GM23338 (cell line): ENCODE measurements at regions not wholly inside any gene's neighbourhood (a gene's known extent, or its start where the extent isn't known, plus 50 kb on each side); places are given as distances from the start of the nearest gene placed in this dataset.

Experiments used
- ATAC-seq: fragments of 200-7000 bp; cut with Tn5 transposase; 3 replicates; pipeline ENCODE4 v1.9.1; 2020
- DNase-seq: peaks from one replicate; pipeline ENCODE4 v3.0.0-alpha.2; 2015; ENCODE audit warnings: low spot score
- H2AFZ ChIP-seq: fragments of 200-600 bp; sonication (generic); 2 replicates; pipeline ENCODE4 v1.8.0; 2016; ENCODE audit warnings: antibody characterized with exemption, mild to moderate bottlenecking, moderate library complexity
- H3F3A ChIP-seq: fragments of 200-600 bp; sonication (generic); replicated peaks from 2 replicates; pipeline ENCODE4 v1.8.0; 2017; ENCODE audit warnings: antibody characterized with exemption, mixed run types, low read depth
- H3K27ac ChIP-seq: fragments of 200-600 bp; sonication (generic); 2 replicates; pipeline ENCODE4 v1.6.1; 2016; ENCODE audit warnings: low read depth
- H3K27me3 ChIP-seq: fragments of 200-600 bp; sonication (generic); 2 replicates; pipeline ENCODE4 v1.8.0; 2016; ENCODE audit warnings: mild to moderate bottlenecking, mixed run types, moderate library complexity; ENCODE audit not compliant: insufficient read depth
- H3K36me3 ChIP-seq: fragments of 200-600 bp; sonication (generic); 2 replicates; pipeline ENCODE4 v1.8.0; 2016; ENCODE audit warnings: mild to moderate bottlenecking; ENCODE audit not compliant: insufficient read depth
- H3K4me1 ChIP-seq: fragments of 200-600 bp; sonication (generic); 2 replicates; pipeline ENCODE4 v1.8.0; 2016; ENCODE audit warnings: mild to moderate bottlenecking, moderate library complexity; ENCODE audit not compliant: insufficient read depth
- H3K4me2 ChIP-seq: fragments of 200-600 bp; sonication (generic); 2 replicates; pipeline ENCODE4 v1.7.1; 2017; ENCODE audit warnings: mixed run types
- H3K4me3 ChIP-seq: fragments of 200-600 bp; sonication (generic); 2 replicates; pipeline ENCODE4 v1.6.1; 2016; ENCODE audit warnings: mixed run types
- H3K79me2 ChIP-seq: fragments of 200-600 bp; sonication (generic); replicated peaks from 2 replicates; pipeline ENCODE4 v1.8.0; 2017; ENCODE audit warnings: mild to moderate bottlenecking; ENCODE audit not compliant: insufficient read depth
- H3K9me2 ChIP-seq: fragments of 200-600 bp; sonication (generic); 2 replicates; pipeline ENCODE4 v1.8.0; 2017; ENCODE audit not compliant: insufficient read depth
- H4K20me1 ChIP-seq: fragments of 200-600 bp; sonication (generic); replicated peaks from 2 replicates; pipeline ENCODE4 v1.8.0; 2017; ENCODE audit warnings: mild to moderate bottlenecking; ENCODE audit not compliant: insufficient read depth
- H3K27ac Mint-ChIP-seq: 2 replicates; pipeline ENCODE4 v1.8.0; 2020; ENCODE audit warnings: inconsistent platforms, mild to moderate bottlenecking, moderate library complexity, mixed read lengths
- H3K27me3 Mint-ChIP-seq: 3 replicates; pipeline ENCODE4 v1.8.0; 2022; ENCODE audit warnings: low read depth, mild to moderate bottlenecking, moderate library complexity, mixed read lengths, inconsistent platforms; ENCODE audit not compliant: insufficient read depth, poor library complexity
- H3K36me3 Mint-ChIP-seq: 3 replicates; pipeline ENCODE4 v1.8.0; 2021; ENCODE audit warnings: low read depth, mild to moderate bottlenecking, inconsistent platforms, moderate library complexity, mixed read lengths
- H3K4me1 Mint-ChIP-seq: 3 replicates; pipeline ENCODE4 v1.8.0; 2020; ENCODE audit warnings: mild to moderate bottlenecking, inconsistent platforms, mixed read lengths
- H3K4me3 Mint-ChIP-seq: 3 replicates; pipeline ENCODE4 v1.8.0; 2021; ENCODE audit warnings: moderate library complexity, mild to moderate bottlenecking, inconsistent platforms, mixed read lengths
- H3K9me3 Mint-ChIP-seq: 3 replicates; pipeline ENCODE4 v1.8.0; 2020; ENCODE audit warnings: moderate library complexity, mild to moderate bottlenecking, inconsistent platforms, mixed read lengths
- EZH2 ChIP-seq: fragments of 200-600 bp; sonication (generic); IDR thresholded peaks from one replicate; pipeline ENCODE4 v1.8.0; 2017; ENCODE audit warnings: antibody characterized with exemption, mild to moderate bottlenecking, low read depth; ENCODE audit not compliant: unreplicated experiment
- JUNB ChIP-seq: IDR thresholded peaks from one replicate; pipeline ENCODE4 v1.6.1; 2016; ENCODE audit warnings: antibody characterized with exemption; ENCODE audit not compliant: unreplicated experiment
- NANOG ChIP-seq: IDR thresholded peaks from 2 replicates; pipeline ENCODE4 v1.6.1; 2016; ENCODE audit warnings: antibody characterized with exemption, borderline replicate concordance
- POLR2AphosphoS5 ChIP-seq: IDR thresholded peaks from 2 replicates; pipeline ENCODE4 v1.6.1; 2016; ENCODE audit warnings: antibody characterized with exemption, low read depth
- STAT1 ChIP-seq: IDR thresholded peaks from one replicate; pipeline ENCODE4 v1.6.1; 2016; ENCODE audit warnings: antibody characterized with exemption; ENCODE audit not compliant: unreplicated experiment
- ZNF114 ChIP-seq: fragments of 250-450 bp; sonication (Bioruptor Pico); IDR thresholded peaks from 2 replicates; pipeline ENCODE4 v1.5.0; 2020; ENCODE audit warnings: mild to moderate bottlenecking, moderate library complexity
- TF ChIP-seq, protein P1 (sequence below), 2 experiments: fragments of 200-600 bp in 1 of 2; sonication (generic) in 1 of 2; conservative IDR thresholded peaks; 2 replicates each; pipeline versions ENCODE4 v1.5.1 to v1.6.1; 2016 to 2017; ENCODE audit warnings: antibody characterized with exemption in 2 of 2, low read depth in 2 of 2, mild to moderate bottlenecking in 2 of 2, moderate library complexity in 1 of 2
- TF ChIP-seq, protein P2 (sequence below): IDR thresholded peaks from one replicate; pipeline ENCODE4 v1.6.1; 2018; ENCODE audit warnings: antibody characterized with exemption; ENCODE audit not compliant: unreplicated experiment

DNA sequence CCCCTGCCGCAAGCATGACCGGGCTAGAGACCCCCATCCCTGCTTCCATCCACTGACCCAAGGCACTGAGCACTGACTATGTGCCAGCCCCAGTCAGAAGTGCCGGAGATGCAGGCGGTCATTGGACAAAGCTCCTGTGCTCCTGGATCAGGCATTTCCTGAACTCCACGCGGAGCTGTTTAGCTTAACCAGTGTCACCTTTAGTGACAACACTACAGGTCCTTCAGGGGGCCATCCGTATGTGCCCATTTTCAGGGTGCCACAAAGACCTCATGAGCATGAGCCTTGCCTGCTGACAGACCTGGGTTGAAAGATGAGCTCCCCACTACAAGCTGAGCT, 63.0 kb upstream of the FGF3 start:
- H3K79me2 ChIP-seq, result no peaks in the 10 kb centered on the region
- no peak for DNase-seq
- H3K9me2 ChIP-seq, result no peaks in the 10 kb centered on the region
- no peak overlapping the region for H2AFZ ChIP-seq
- TF ChIP-seq, protein P1, sequence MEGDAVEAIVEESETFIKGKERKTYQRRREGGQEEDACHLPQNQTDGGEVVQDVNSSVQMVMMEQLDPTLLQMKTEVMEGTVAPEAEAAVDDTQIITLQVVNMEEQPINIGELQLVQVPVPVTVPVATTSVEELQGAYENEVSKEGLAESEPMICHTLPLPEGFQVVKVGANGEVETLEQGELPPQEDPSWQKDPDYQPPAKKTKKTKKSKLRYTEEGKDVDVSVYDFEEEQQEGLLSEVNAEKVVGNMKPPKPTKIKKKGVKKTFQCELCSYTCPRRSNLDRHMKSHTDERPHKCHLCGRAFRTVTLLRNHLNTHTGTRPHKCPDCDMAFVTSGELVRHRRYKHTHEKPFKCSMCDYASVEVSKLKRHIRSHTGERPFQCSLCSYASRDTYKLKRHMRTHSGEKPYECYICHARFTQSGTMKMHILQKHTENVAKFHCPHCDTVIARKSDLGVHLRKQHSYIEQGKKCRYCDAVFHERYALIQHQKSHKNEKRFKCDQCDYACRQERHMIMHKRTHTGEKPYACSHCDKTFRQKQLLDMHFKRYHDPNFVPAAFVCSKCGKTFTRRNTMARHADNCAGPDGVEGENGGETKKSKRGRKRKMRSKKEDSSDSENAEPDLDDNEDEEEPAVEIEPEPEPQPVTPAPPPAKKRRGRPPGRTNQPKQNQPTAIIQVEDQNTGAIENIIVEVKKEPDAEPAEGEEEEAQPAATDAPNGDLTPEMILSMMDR (conservative IDR thresholded peaks at IDR 0.05; ENCODE audit: low read depth in 2 of 2), result peak in 1 of 2 experiments; percentile 21; a peak in 1 of 4 replicates
- no peak for TF ChIP-seq JUNB
- H3K27ac ChIP-seq, result no peak overlapping the region
- peaks cover 13% of the 10 kb centered on the region for H3K27me3 Mint-ChIP-seq
- H3K4me3 ChIP-seq, result no peak overlapping the region
- H3K4me1 ChIP-seq, result no peaks in the 10 kb centered on the region
- no peak overlapping the region for H3K4me3 Mint-ChIP-seq
- no peaks in the 10 kb centered on the region for H3K36me3 Mint-ChIP-seq
- peaks cover 2% of the 10 kb centered on the region; the same call in 1 of the 3 replicates for H3K4me1 Mint-ChIP-seq
- H4K20me1 ChIP-seq, result no peaks in the 10 kb centered on the region
- H3K36me3 ChIP-seq, result no peaks in the 10 kb centered on the region
- no peaks in the 10 kb centered on the region for H3K9me3 Mint-ChIP-seq
- ATAC-seq, result no peak
- H3F3A ChIP-seq, result no peaks in the 10 kb centered on the region
- no peaks in the 10 kb centered on the region for H3K27me3 ChIP-seq
- H3K27ac Mint-ChIP-seq, result no peak overlapping the region
- no peak overlapping the region for H3K4me2 ChIP-seq

DNA sequence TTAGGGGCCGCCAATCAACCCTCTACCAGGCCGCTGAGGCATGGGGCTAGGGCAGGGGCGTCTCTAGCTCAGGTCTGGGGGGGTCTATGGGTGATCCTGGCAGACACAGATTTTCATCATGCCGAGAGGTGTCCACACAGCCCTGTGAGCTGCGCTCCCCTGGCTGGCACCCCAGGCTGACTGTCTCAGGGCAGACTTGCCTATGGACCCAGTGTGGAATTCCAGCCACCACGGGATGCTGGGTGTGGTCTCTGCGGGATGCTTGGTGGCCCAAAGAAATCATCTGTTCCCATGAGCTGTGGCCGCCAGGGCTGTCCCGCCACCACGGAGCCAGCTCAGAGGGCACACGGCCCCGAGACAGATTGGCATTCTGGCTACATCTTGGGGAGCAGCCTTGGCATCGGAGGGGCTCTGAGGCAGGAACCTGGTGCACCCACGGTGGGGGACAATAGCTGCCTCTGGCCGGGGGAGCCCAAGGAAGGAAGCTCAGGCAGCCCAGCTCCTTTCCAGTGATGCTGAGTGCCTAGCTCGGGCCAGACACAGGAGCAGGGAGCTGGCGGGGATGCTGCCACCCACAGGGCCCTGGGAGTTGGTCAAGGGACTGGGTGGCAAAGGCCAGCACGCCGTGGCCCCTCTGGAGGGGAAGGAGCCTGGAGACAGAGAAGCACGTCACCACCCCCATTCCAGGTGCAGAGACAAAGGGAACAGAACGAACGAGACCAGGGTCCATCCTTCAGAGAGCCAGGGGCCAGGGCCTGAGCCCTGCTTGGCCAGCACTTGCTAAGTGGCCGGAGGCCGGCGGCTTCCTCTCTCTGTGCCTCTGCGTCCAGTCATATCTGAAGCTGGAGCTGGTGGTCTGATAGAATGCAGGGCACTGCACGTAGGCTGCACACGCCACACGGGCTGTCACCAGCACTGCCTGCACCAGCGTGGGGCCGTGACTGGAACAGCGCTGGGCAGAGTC, 64.4 kb upstream of the FGF3 start:
- ATAC-seq, result no peak
- no peaks in the 10 kb centered on the region for H3F3A ChIP-seq
- H3K9me3 Mint-ChIP-seq, result no peaks in the 10 kb centered on the region
- peaks cover 2% of the 10 kb centered on the region; the same call in 1 of the 3 replicates for H3K4me1 Mint-ChIP-seq
- H3K36me3 Mint-ChIP-seq, result no peaks in the 10 kb centered on the region
- H3K36me3 ChIP-seq, result no peaks in the 10 kb centered on the region
- H2AFZ ChIP-seq, result no peak overlapping the region
- H3K27ac ChIP-seq, result no peak overlapping the region
- H4K20me1 ChIP-seq, result no peaks in the 10 kb centered on the region
- no peak for DNase-seq
- TF ChIP-seq NANOG (no peak), ZNF114 (CRISPR knock-in tag) (no peak), EZH2 (no peak), POLR2AphosphoS5 (no peak), STAT1 (no peak)
- TF ChIP-seq, protein P1 (conservative IDR thresholded peaks at IDR 0.05; ENCODE audit: low read depth in 2 of 2), result no peak
- TF ChIP-seq, protein P2, sequence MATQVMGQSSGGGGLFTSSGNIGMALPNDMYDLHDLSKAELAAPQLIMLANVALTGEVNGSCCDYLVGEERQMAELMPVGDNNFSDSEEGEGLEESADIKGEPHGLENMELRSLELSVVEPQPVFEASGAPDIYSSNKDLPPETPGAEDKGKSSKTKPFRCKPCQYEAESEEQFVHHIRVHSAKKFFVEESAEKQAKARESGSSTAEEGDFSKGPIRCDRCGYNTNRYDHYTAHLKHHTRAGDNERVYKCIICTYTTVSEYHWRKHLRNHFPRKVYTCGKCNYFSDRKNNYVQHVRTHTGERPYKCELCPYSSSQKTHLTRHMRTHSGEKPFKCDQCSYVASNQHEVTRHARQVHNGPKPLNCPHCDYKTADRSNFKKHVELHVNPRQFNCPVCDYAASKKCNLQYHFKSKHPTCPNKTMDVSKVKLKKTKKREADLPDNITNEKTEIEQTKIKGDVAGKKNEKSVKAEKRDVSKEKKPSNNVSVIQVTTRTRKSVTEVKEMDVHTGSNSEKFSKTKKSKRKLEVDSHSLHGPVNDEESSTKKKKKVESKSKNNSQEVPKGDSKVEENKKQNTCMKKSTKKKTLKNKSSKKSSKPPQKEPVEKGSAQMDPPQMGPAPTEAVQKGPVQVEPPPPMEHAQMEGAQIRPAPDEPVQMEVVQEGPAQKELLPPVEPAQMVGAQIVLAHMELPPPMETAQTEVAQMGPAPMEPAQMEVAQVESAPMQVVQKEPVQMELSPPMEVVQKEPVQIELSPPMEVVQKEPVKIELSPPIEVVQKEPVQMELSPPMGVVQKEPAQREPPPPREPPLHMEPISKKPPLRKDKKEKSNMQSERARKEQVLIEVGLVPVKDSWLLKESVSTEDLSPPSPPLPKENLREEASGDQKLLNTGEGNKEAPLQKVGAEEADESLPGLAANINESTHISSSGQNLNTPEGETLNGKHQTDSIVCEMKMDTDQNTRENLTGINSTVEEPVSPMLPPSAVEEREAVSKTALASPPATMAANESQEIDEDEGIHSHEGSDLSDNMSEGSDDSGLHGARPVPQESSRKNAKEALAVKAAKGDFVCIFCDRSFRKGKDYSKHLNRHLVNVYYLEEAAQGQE, result no peak
- H3K9me2 ChIP-seq, result no peaks in the 10 kb centered on the region
- H3K27me3 Mint-ChIP-seq, result peaks cover 13% of the 10 kb centered on the region
- H3K4me1 ChIP-seq, result no peaks in the 10 kb centered on the region
- H3K79me2 ChIP-seq, result no peaks in the 10 kb centered on the region
- no peak overlapping the region for H3K4me3 ChIP-seq
- no peak overlapping the region for H3K27ac Mint-ChIP-seq
- no peak overlapping the region for H3K4me2 ChIP-seq
- H3K27me3 ChIP-seq, result no peaks in the 10 kb centered on the region
- H3K4me3 Mint-ChIP-seq, result no peak overlapping the region
